Epithelial cell of esophagus (primary cell): ENCODE measurements at regions not wholly inside any gene's neighbourhood (a gene's known extent, or its start where the extent isn't known, plus 50 kb on each side); places are given as distances from the start of the nearest gene placed in this dataset.

Source experiments
- DNase-seq: peaks from one replicate; pipeline ENCODE4 v3.0.0; 2010; ENCODE audit warnings: low read depth
- H3K4me3 ChIP-seq: 2 replicates; pipeline ENCODE4 v1.5.1; 2011; ENCODE audit warnings: mild to moderate bottlenecking, low read length, control low read depth
- TF ChIP-seq, protein P1 (sequence below): IDR thresholded peaks from 2 replicates; pipeline ENCODE4 v1.5.1; 2011; ENCODE audit warnings: low read depth, mild to moderate bottlenecking, low read length, control low read depth, inconsistent platforms; ENCODE audit not compliant: insufficient read depth; ENCODE audit errors: missing control alignments

DNA sequence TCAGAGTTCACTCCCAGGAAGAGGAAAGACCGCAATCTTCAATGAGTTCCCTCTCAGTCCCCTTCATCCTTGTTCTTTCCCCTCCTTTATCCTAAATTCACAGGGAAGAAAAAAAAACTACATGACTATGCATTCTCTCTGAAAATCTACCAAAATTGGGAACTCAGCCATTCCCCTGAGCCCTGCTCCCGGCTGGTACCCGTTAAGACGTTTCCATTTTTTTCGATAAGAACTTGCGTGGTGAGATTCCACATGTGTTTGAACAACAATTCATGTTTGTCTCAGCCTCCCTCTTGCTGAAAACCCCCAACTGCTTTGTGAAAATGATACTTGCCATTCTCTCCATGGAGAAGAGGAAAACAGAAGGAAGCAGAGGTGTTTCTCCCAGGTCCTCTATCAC, 318.7 kb upstream of the ID2 start:
- TF ChIP-seq, protein P1, sequence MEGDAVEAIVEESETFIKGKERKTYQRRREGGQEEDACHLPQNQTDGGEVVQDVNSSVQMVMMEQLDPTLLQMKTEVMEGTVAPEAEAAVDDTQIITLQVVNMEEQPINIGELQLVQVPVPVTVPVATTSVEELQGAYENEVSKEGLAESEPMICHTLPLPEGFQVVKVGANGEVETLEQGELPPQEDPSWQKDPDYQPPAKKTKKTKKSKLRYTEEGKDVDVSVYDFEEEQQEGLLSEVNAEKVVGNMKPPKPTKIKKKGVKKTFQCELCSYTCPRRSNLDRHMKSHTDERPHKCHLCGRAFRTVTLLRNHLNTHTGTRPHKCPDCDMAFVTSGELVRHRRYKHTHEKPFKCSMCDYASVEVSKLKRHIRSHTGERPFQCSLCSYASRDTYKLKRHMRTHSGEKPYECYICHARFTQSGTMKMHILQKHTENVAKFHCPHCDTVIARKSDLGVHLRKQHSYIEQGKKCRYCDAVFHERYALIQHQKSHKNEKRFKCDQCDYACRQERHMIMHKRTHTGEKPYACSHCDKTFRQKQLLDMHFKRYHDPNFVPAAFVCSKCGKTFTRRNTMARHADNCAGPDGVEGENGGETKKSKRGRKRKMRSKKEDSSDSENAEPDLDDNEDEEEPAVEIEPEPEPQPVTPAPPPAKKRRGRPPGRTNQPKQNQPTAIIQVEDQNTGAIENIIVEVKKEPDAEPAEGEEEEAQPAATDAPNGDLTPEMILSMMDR = no peak
- DNase-seq = no peak
- no peak overlapping the region for H3K4me3 ChIP-seq

DNA sequence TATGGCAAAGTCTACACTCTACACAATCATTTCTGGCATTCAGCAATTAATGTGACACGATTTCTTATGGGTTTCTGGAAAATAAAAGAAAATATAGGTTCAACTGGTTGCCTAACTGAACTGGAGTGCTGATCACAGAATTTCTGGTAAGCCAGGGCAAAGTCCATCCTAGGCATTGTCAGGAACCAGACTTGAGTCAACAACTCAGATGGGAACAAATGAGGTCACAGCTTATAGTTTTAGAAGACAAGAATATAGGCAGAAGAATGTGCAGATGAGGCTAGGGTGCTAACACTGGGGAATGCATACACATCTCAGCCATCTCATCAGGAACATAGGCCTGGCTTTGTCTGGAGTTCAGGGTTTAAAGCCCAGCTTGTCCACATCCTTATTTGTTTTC, 317.2 kb upstream of the ID2 start:
- H3K4me3 ChIP-seq = no peak overlapping the region
- DNase-seq = no peak
- TF ChIP-seq, protein P1 = no peak

DNA sequence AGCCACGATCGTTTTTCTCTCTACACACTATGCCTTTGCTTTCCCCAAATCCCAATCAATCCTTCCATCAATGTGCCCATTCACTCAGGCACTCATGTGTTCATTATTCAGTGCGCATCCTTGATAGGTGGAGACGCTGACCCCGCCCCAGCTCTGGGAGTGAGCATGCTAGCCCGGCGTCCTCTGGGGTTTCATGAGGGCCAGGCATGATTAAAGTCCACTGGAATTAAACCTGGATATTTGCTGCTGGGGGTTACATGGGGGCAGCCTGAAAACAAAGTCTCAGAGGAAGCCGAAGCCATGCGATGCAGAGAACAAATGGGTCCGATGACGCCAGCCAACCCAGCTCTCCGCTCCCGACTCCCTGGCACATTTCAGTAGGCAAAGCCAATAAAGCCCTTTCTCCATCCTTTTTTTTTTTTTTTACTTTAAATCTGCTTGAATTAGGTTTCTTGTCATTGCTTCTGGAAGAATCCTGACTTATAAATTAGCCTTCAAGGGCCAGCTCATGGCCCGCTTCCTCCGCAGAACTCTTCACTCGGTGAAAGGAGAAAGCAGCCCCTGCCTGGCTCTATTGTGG, 316.4 kb upstream of the ID2 start:
- no peak overlapping the region for H3K4me3 ChIP-seq
- TF ChIP-seq, protein P1 = no peak

DNA sequence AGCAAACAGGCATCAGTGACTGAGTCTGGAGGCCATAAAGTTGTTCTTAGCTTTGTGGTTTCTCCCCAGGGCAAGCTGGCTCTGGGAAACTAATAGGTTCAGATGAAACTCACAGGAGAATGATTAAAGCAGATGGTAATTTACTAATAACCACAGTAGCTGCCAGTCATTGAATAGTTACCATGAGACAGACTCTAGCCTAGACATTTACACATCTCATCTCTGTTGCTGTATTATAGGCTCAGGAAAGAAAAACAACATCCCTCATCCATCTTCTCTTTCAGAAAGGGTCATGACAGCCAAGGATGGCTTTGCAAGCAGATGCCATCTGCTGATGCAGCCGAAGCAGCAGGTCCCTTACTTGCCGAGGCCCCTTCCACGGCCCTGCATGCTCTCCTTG, 314.0 kb upstream of the ID2 start:
- H3K4me3 ChIP-seq = no peak overlapping the region
- DNase-seq = no peak
- TF ChIP-seq, protein P1 = no peak

More for the DNA sequence above, 316.4 kb upstream of the ID2 start:
- no peak for DNase-seq

DNA sequence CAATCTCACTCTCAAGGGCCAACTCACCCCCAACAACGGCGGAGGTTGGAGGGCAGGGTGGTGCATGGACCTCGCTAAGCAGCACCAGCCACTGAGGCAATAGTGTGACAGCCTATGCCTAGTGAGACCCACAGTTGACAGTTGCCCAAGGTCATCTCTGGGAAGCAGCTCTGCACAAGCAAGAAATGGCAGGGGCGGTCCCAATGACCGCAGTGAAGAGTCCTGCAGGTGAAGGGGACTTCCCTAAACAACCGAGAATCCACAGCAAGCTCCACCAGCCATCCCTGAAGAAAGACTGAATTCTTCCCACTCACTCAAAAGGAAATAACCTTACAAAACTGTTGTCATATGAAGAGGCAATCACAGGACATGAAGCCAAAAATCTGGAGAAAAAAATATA, 313.4 kb upstream of the ID2 start:
- no peak overlapping the region for H3K4me3 ChIP-seq
- TF ChIP-seq, protein P1 = no peak
- DNase-seq = no peak

DNA sequence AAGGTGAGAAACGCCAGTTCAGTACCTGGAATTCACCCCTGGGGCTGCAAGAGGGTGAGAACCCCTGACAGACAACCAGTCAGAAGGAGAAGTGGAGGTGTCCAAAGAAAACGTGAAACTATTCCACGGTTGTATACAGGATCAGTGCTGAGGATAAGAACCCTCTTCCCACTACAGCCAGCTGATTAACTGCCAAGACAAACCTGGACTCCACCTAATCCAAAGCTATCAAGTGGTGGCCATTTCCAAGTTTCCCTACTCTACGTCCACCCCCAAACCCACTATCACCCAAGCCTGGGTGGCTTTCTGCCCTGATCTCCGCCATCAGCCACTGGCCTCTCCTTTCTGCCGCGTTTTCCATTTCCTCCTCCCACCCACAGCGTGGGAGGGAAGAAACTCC, 312.3 kb upstream of the ID2 start:
- TF ChIP-seq, protein P1 = no peak
- no peak overlapping the region for H3K4me3 ChIP-seq
- no peak for DNase-seq

DNA sequence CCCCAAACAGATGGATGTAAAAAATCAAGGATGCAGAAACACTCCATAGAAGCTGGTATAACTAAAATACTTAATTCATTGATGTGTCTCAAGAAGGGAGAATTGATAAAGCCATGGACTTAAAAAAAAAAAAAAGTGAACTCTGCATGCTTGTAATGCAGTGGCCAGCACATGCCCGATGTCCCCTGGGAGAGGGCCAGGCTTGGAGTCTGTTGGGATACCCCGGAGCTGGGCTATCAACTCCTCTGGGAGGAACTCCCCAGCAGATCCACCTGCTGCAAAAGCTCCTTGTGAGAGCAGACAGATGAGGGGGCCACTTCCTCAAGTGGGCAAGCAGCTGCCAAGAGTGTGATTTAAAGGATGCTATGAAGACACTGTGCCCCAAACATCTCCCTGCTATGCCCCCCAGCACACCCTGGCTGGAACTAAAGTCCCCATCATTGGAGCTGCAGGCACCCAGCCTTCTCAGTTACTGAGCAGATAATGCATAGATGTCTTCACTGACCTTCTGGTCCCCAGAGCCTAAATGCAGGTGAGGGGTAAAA, 311.5 kb upstream of the ID2 start:
- no peak overlapping the region for H3K4me3 ChIP-seq
- no peak for DNase-seq
- TF ChIP-seq, protein P1 = no peak
